ENCODE measurements at regions not wholly inside any gene's neighbourhood (a gene's known extent, or its start where the extent isn't known, plus 50 kb on each side); places are given as distances from the start of the nearest gene placed in this dataset.

DNA sequence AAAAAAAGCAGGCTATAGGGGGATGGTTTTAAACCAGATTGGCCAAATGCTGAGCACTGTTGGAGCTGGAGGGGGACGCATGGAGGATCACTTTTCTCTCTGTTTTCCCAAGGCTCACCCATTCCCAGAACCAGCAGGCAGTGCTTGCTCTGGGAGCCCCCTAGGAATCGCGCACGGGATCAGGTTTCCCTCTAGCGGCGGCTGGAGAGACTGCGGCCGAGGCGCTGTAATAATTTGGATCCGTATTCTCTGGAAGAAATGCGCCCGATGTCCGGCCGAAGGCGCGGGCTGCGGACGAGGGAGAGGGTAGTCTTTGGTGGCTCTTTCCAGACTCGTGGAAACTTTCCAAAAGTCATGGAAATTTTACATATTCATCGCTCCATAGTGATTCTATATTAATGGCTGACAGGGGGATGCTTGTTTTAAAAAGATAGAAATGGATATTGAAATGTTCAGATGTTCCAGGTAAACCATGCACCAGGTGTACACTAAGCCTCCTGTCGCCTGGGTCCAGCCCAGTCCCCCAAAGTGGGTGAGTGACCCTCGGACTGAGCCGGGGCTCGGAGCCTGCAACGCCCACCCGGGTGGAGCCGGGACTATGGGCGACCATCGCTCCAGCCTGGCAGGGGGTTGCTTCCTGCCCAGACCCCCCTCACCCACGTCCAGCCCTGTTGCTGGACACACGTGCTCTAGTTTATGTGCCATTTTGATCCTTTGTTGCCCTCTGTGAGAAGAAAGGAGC lies 78.7 kb upstream of the PHACTR3 start:
- H4K20me1 ChIP-seq (ENCODE audit: control insufficient read depth, insufficient read depth, insufficient read length), result no peaks in the 10 kb centered on the region
- no peak overlapping the region for H3K27ac ChIP-seq (ENCODE audit: insufficient read length, low read depth, low read length)
- Mint-ChIP-seq H3K4me3 (peak overlapping the region; percentile 53 to 68; a peak in 4 of 5 replicates), H3K27ac (no peak overlapping the region), H3K27me3 (ENCODE audit: low read depth) (peaks cover 73% of the 10 kb centered on the region), H3K4me1 (peaks cover 6% of the 10 kb centered on the region in 2 experiments), H3K9me3 (peaks cover 0 to 5% of the 10 kb centered on the region in 2 experiments; a peak in 1 of 5 replicates), H3K36me3 (ENCODE audit: insufficient read depth in 1 of 3, low read depth in 3 of 3) (no peaks in the 10 kb centered on the region)
- peak; percentile 88 for TF ChIP-seq CTCF (conservative IDR thresholded peaks at IDR 0.05)
- no peak overlapping the region for H2BK20ac ChIP-seq (ENCODE audit: low read depth, low read length, poor library complexity, severe bottlenecking)
- no peaks in the 10 kb centered on the region for H3K79me2 ChIP-seq (ENCODE audit: insufficient read depth, low read length)
- no peak overlapping the region for H4K8ac ChIP-seq (replicated peaks; ENCODE audit: insufficient read length, low read depth, low read length)
- no peaks in the 10 kb centered on the region for H3K9me3 ChIP-seq (ENCODE audit: control insufficient read depth, low read depth, low read length)
- no peak overlapping the region for H3K9ac ChIP-seq (ENCODE audit: extremely low read depth, insufficient read length, low read length)
- H2AK5ac ChIP-seq (ENCODE audit: insufficient read length, low read length), result no peak overlapping the region
- no peak overlapping the region for H3T11ph ChIP-seq (ENCODE audit: low read length)
- no peaks in the 10 kb centered on the region for H3K23me2 ChIP-seq (ENCODE audit: insufficient read length, low read depth, low read length, poor library complexity, severe bottlenecking)
- no peak overlapping the region for H3K4ac ChIP-seq (ENCODE audit: low read depth, low read length)
- no peak overlapping the region for H2AFZ ChIP-seq (ENCODE audit: low read length)
- no peaks in the 10 kb centered on the region; the same call in 1 of the 2 replicates for H3K27me3 ChIP-seq (ENCODE audit: insufficient read depth, low read length)
- no peak overlapping the region for H2BK5ac ChIP-seq (ENCODE audit: insufficient read length, low read length)
- no peaks in the 10 kb centered on the region for H3K4me1 ChIP-seq (ENCODE audit: insufficient read depth, low read length)
- no peak overlapping the region for H2BK120ac ChIP-seq (ENCODE audit: low read depth, low read length, poor library complexity, severe bottlenecking)
- no peaks in the 10 kb centered on the region for H3K79me1 ChIP-seq (ENCODE audit: insufficient read depth, low read depth, low read length, poor library complexity, severe bottlenecking)
- H3K4me2 ChIP-seq (ENCODE audit: insufficient read depth, insufficient read length, low read length), result peak overlapping the region; percentile 18
- H3K14ac ChIP-seq (ENCODE audit: insufficient read depth, low read length), result 0 out of 2 replicates have a peak overlapping the region, but pooled peaks have one; percentile 22
- no peak overlapping the region for H2BK15ac ChIP-seq (ENCODE audit: low read depth, low read length)
- H3K56ac ChIP-seq (ENCODE audit: insufficient read length, low read depth, low read length), result no peak overlapping the region
- H4K91ac ChIP-seq (ENCODE audit: insufficient read length, low read depth, low read length), result no peak overlapping the region
- peak; percentile 84 for DNase-seq
- no peak overlapping the region for H4K5ac ChIP-seq (ENCODE audit: insufficient read length, low read depth, low read length)
- no peak overlapping the region for H2BK12ac ChIP-seq (ENCODE audit: insufficient read length, low read depth, low read length)
- H3K23ac ChIP-seq (ENCODE audit: insufficient read length, low read depth, low read length), result no peak overlapping the region
- no peak overlapping the region for H3K18ac ChIP-seq (ENCODE audit: insufficient read length, low read depth, low read length)
- no CpG with 5 or more reads among the region's 31 CpGs for WGBS (ENCODE audit: extremely low coverage, insufficient read length, low lambda C conversion rate)

Measured in H9 (cell line).